Fibroblast of pulmonary artery (primary cell): ENCODE measurements at regions not wholly inside any gene's neighbourhood (a gene's known extent, or its start where the extent isn't known, plus 50 kb on each side); places are given as distances from the start of the nearest gene placed in this dataset.

Experiments
- DNase-seq: peaks from one replicate; pipeline ENCODE4 v3.0.0-alpha.2; 2010; ENCODE audit warnings: low read depth
- H3K4me3 ChIP-seq: replicated peaks from 2 replicates; pipeline ENCODE4 v1.5.1; 2011; ENCODE audit warnings: low read depth, mild to moderate bottlenecking, control low read depth, low read length, moderate library complexity
- TF ChIP-seq, protein P1 (sequence below): IDR thresholded peaks from 2 replicates; pipeline ENCODE4 v1.5.1; 2011; ENCODE audit warnings: mild to moderate bottlenecking, control low read depth, low read length, inconsistent platforms; ENCODE audit errors: missing control alignments

GRCh38 chr11:43124272-43124935 lies 187.4 kb upstream of the API5 start:
- TF ChIP-seq, protein P1, sequence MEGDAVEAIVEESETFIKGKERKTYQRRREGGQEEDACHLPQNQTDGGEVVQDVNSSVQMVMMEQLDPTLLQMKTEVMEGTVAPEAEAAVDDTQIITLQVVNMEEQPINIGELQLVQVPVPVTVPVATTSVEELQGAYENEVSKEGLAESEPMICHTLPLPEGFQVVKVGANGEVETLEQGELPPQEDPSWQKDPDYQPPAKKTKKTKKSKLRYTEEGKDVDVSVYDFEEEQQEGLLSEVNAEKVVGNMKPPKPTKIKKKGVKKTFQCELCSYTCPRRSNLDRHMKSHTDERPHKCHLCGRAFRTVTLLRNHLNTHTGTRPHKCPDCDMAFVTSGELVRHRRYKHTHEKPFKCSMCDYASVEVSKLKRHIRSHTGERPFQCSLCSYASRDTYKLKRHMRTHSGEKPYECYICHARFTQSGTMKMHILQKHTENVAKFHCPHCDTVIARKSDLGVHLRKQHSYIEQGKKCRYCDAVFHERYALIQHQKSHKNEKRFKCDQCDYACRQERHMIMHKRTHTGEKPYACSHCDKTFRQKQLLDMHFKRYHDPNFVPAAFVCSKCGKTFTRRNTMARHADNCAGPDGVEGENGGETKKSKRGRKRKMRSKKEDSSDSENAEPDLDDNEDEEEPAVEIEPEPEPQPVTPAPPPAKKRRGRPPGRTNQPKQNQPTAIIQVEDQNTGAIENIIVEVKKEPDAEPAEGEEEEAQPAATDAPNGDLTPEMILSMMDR, result no peak
- DNase-seq, result no peak
- no peak overlapping the region for H3K4me3 ChIP-seq

- TF ChIP-seq, protein P1, result no peak
- no peak for DNase-seq
- H3K4me3 ChIP-seq, result no peak overlapping the region
These were observed 182.5 kb upstream of the API5 start for GRCh38 chr11:43129329-43129728.

DNA sequence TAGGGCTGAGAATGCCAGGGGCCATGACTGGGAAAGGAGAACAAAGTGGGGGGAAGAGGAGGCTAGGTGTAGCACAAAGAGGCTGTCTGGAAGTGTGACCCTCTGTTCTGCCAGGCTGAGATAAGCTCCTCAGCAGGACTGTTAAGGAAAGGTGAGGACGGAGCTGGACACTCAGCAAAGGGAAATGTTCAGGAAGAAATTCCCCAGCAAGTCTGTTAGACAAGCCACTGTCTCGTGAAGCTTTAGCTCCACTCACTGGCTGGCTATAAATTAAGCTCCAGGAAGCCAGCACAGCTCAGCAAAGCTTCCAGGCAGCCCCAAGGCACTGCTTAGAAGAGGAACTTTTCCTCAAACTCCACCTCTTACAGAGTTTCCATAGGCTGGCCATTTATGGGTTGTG lies 181.2 kb upstream of the API5 start:
- DNase-seq, result no peak
- H3K4me3 ChIP-seq, result no peak overlapping the region
- TF ChIP-seq, protein P1, result no peak

DNA sequence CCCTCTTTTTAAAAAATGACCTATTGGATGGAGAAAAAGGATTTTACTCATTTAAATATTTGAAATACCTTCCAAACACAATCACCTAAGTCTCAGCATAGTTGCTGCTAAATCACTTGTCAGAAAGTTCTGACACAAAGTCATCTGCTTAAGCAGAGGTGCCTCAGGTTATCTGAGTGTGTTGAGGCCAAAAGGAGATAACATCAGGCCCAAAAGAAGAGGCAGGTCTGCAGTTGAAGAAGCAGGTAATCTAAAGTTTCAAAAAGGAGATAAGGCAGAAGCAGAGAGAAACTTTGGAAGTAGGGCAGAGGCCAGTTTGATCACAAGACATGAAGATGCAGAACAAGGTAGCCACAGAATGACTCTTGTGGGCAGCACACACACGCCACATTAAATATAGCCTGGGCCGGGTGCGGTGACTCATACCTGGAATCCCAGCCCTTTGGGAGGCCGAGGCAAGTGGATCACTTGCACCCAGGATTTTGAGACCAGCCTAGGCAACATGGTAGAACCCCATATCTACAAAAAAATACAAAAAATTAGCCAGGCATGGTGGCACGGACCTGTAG lies 175.7 kb upstream of the API5 start:
- no peak for DNase-seq
- TF ChIP-seq, protein P1, result no peak
- H3K4me3 ChIP-seq, result no peak overlapping the region

DNA sequence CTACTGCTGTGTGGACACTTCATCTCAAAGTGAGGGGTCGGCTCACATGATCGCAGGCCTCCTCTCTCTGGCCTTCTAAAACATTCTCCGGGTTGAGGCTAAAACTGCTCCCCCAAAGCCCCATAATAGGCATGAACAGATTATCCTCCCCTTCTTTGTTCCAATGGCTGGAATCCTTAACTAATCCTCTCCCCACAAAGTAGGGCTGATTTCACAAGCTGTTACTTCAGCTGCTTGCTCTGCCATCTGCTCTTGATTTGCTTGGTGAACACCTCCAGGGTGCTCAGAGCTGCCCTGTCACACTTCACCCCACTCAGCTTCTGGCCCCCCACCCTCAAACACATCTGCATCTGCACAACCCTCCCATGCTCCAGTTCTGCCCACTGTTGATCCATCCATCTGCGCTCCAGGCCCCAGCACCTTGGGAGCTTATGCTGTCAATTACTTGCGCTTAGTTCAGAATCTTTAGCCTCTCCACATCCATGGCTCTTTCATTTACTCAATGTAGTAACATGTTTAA lies 173.1 kb upstream of the API5 start:
- TF ChIP-seq, protein P1, result no peak
- H3K4me3 ChIP-seq, result no peak overlapping the region
- no peak for DNase-seq

DNA sequence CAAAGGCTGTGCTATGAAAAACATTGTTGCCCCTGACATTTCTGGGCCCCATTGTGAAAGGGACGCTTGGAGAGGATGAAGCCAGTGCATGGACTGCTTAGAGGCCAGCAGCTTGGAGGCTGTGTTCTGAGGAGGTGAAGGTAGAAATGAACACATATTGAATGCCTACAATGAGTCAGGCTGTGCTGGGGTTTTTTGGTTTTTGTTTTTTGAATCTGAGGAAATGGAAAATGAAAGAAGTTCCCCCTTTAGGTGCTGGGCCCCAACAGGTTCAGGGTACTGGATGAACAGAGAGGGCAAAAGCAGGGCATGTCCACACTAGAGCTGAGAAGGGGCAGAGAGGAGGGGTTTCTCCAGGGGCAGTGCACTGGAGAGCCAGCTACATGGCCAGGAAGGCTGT lies 166.1 kb upstream of the API5 start:
- TF ChIP-seq, protein P1, result no peak
- no peak for DNase-seq
- H3K4me3 ChIP-seq, result no peak overlapping the region

- DNase-seq, result no peak
- H3K4me3 ChIP-seq, result no peak overlapping the region
- TF ChIP-seq, protein P1, result no peak
These were observed 161.1 kb upstream of the API5 start for GRCh38 chr11:43150697-43151096.
